ENCODE measurements at regions not wholly inside any gene's neighbourhood (a gene's known extent, or its start where the extent isn't known, plus 50 kb on each side); places are given as distances from the start of the nearest gene placed in this dataset.

- no peak overlapping the region for H3K18ac ChIP-seq (ENCODE audit: extremely low read depth, low read length)
- no peaks in the 10 kb centered on the region for H3K23me2 ChIP-seq (ENCODE audit: low read depth, low read length)
- H2AK5ac ChIP-seq (ENCODE audit: low read depth, low read length), result no peak overlapping the region
- no peak overlapping the region for H2BK12ac ChIP-seq (ENCODE audit: low read depth, low read length)
- no peak overlapping the region for H2AFZ ChIP-seq (ENCODE audit: low read length)
- CTCF ChIA-PET (ENCODE audit: partially characterized antibody), result no interaction called here
- no peaks in the 10 kb centered on the region for H3K79me2 ChIP-seq (ENCODE audit: control insufficient read depth in 1 of 2, insufficient read depth in 2 of 2, low read length in 2 of 2)
- no peak overlapping the region for H3K4me2 ChIP-seq (ENCODE audit: insufficient read depth in 1 of 2, low read depth in 2 of 2, low read length in 2 of 2)
- H4K91ac ChIP-seq (replicated peaks; ENCODE audit: insufficient read length, low read length), result no peak overlapping the region
- H2BK20ac ChIP-seq (ENCODE audit: low read length), result no peak overlapping the region
- no peaks in the 10 kb centered on the region for H3K27me3 ChIP-seq (replicated peaks in 1 of 4; ENCODE audit: control insufficient read depth in 3 of 4, extremely low read depth in 1 of 4, insufficient read depth in 3 of 4, low read length in 3 of 4)
- no peak for DNase-seq (ENCODE audit: low read depth in 1 of 2, low spot score in 2 of 2)
- no peak overlapping the region for H2BK15ac ChIP-seq (ENCODE audit: low read length)
- H3K9ac ChIP-seq (replicated peaks in 1 of 4; ENCODE audit: extremely low read depth in 1 of 4, low read depth in 3 of 4, low read length in 3 of 4), result no peak overlapping the region
- no peak overlapping the region for H4K5ac ChIP-seq (ENCODE audit: insufficient read length, low read depth, low read length)
- no peaks in the 10 kb centered on the region for H3K79me1 ChIP-seq (ENCODE audit: low read depth, low read length)
- H3K4me1 ChIP-seq (replicated peaks in 1 of 4; ENCODE audit: control insufficient read depth in 3 of 4, insufficient read depth in 4 of 4, low read length in 3 of 4), result no peaks in the 10 kb centered on the region
- no peak overlapping the region for H3K4me3 ChIP-seq (ENCODE audit: extremely low read depth in 1 of 4, insufficient read depth in 2 of 4, low read depth in 3 of 4, low read length in 4 of 4)
- H3K9me3 ChIP-seq (ENCODE audit: insufficient read depth in 2 of 2, low read depth in 1 of 2, low read length in 1 of 2), result no peaks in the 10 kb centered on the region
- POLR2A ChIA-PET (ENCODE audit: partially characterized antibody), result no interaction called here
- no peaks in the 10 kb centered on the region for H3K36me3 ChIP-seq (ENCODE audit: control insufficient read depth in 2 of 4, insufficient read depth in 4 of 4, low read length in 3 of 4)
- H4K20me1 ChIP-seq (replicated peaks in 1 of 2; ENCODE audit: control insufficient read depth in 1 of 2, insufficient read depth in 2 of 2, low read length in 2 of 2), result no peaks in the 10 kb centered on the region
- H2BK120ac ChIP-seq (replicated peaks; ENCODE audit: low read depth, low read length), result no peak overlapping the region
- H3K14ac ChIP-seq (ENCODE audit: insufficient read length), result no peak overlapping the region
- 74% methylated on average over 6 of the region's 6 CpGs; no CpG with 5 or more reads in 1 of the 2 experiments for WGBS, 2 experiments (ENCODE audit: extremely low coverage in 1 of 2, insufficient coverage in 1 of 2, insufficient read length in 1 of 2, insufficient replicate concordance in 2 of 2, low coverage in 1 of 2, low lambda C conversion rate in 2 of 2, missing lambda C conversion rate in 1 of 2)
- no peak overlapping the region for H2BK5ac ChIP-seq (ENCODE audit: low read depth, low read length)
- H3K56ac ChIP-seq (replicated peaks; ENCODE audit: insufficient read length, low read depth, low read length), result no peak overlapping the region
- no peak for FAIRE-seq
- H3K23ac ChIP-seq (ENCODE audit: insufficient read length), result no peak overlapping the region
- H3K27ac ChIP-seq (ENCODE audit: low read depth, low read length), result no peak overlapping the region
- no peak overlapping the region for H4K8ac ChIP-seq (ENCODE audit: extremely low read depth, insufficient read depth, low read length)
- H3K4ac ChIP-seq (replicated peaks; ENCODE audit: insufficient read length, low read depth, low read length), result no peak overlapping the region
- TF ChIP-seq NANOG (IDR thresholded peaks at IDR 0.05; ENCODE audit: insufficient read depth, low read depth, low read length, poor library complexity, severe bottlenecking) (no peak), TAF1 (IDR thresholded peaks at IDR 0.05; ENCODE audit: low read depth, low read length) (no peak), CHD1 (IDR thresholded peaks at IDR 0.05; ENCODE audit: low read depth, low read length) (no peak), EZH2 (IDR thresholded peaks at IDR 0.05; ENCODE audit: low read depth, low read length, severe bottlenecking) (no peak), PHF8 (conservative IDR thresholded peaks at IDR 0.05; ENCODE audit: low read depth, low read length) (no peak), TEAD4 (IDR thresholded peaks at IDR 0.05; ENCODE audit: low read depth, low read length) (no peak), RFX5 (IDR thresholded peaks at IDR 0.05; ENCODE audit: borderline replicate concordance, low read depth, low read length) (no peak), RBBP5 (IDR thresholded peaks at IDR 0.05; ENCODE audit: borderline replicate concordance, low read depth, low read length) (no peak)
- TF ChIP-seq, protein P1, sequence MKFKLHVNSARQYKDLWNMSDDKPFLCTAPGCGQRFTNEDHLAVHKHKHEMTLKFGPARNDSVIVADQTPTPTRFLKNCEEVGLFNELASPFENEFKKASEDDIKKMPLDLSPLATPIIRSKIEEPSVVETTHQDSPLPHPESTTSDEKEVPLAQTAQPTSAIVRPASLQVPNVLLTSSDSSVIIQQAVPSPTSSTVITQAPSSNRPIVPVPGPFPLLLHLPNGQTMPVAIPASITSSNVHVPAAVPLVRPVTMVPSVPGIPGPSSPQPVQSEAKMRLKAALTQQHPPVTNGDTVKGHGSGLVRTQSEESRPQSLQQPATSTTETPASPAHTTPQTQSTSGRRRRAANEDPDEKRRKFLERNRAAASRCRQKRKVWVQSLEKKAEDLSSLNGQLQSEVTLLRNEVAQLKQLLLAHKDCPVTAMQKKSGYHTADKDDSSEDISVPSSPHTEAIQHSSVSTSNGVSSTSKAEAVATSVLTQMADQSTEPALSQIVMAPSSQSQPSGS (IDR thresholded peaks at IDR 0.05; ENCODE audit: low read length), result no peak
Measured at GRCh38 chr2:14023558-14023957, 609.0 kb upstream of the LRATD1 start.

Measured in H1 (cell line).